ENCODE measurements at regions not wholly inside any gene's neighbourhood (a gene's known extent, or its start where the extent isn't known, plus 50 kb on each side); places are given as distances from the start of the nearest gene placed in this dataset.

GRCh38 chr12:59383079-59383822 lies 212.6 kb upstream of the SLC16A7 start:
- 72 to 77% methylated on average over 1 of the region's 1 CpG for WGBS, 2 donors
- Histone ChIP-seq H3K36me3 (no peaks in the 10 kb centered on the region), H3K9me3 (no peaks in the 10 kb centered on the region), H3K4me3 (no peak overlapping the region), H3K27me3 (no peaks in the 10 kb centered on the region), H3K27ac (no peak overlapping the region), H3K4me1 (no peaks in the 10 kb centered on the region)
- ATAC-seq (no peak), DNase-seq (no peak), FAIRE-seq (no peak)
- TF ChIP-seq CTCF (IDR thresholded peaks at IDR 0.05), result no peak
- intact Hi-C loops (cut with DNase I), result no loop called here

- Histone ChIP-seq H3K9me3 (no peaks in the 10 kb centered on the region), H3K36me3 (no peaks in the 10 kb centered on the region), H3K27me3 (no peaks in the 10 kb centered on the region), H3K27ac (no peak overlapping the region), H3K4me3 (no peak overlapping the region), H3K4me1 (no peaks in the 10 kb centered on the region)
- DNase-seq (no peak), ATAC-seq (no peak), FAIRE-seq (no peak)
- TF ChIP-seq CTCF (IDR thresholded peaks at IDR 0.05), result no peak
- WGBS, 2 donors, result 66 to 71% methylated on average over 3 of the region's 3 CpGs
- intact Hi-C loops (cut with DNase I), result no loop called here
Observed at GRCh38 chr12:59382282-59383078, 213.3 kb upstream of the SLC16A7 start.

- DNase-seq (no peak), ATAC-seq (no peak), FAIRE-seq (no peak)
- Histone ChIP-seq H3K27me3 (no peaks in the 10 kb centered on the region), H3K36me3 (no peaks in the 10 kb centered on the region), H3K27ac (no peak overlapping the region), H3K4me1 (no peaks in the 10 kb centered on the region), H3K9me3 (no peaks in the 10 kb centered on the region), H3K4me3 (no peak overlapping the region)
- intact Hi-C loops (cut with DNase I), result no loop called here
- no peak for TF ChIP-seq CTCF (IDR thresholded peaks at IDR 0.05)
Observed at GRCh38 chr12:59381106-59381505, 214.7 kb upstream of the SLC16A7 start.

- ATAC-seq (no peak), DNase-seq (no peak), FAIRE-seq (no peak)
- H3K4me3 ChIP-seq, result no peak overlapping the region
- intact Hi-C loops (cut with DNase I), result no loop called here
- WGBS, 2 donors, result 90 to 96% methylated on average over 4 of the region's 4 CpGs
- H3K27me3 ChIP-seq, result no peaks in the 10 kb centered on the region
- H3K27ac ChIP-seq, result no peak overlapping the region
- H3K36me3 ChIP-seq, result no peaks in the 10 kb centered on the region
- H3K4me1 ChIP-seq, result no peaks in the 10 kb centered on the region
- no peaks in the 10 kb centered on the region for H3K9me3 ChIP-seq
- TF ChIP-seq CTCF (IDR thresholded peaks at IDR 0.05), result no peak
Observed at GRCh38 chr12:59375633-59376032, 220.2 kb upstream of the SLC16A7 start.

- no peak overlapping the region for H3K4me3 ChIP-seq
- ATAC-seq (no peak), DNase-seq (no peak), FAIRE-seq (no peak)
- intact Hi-C loops (cut with DNase I), result no loop called here
- H3K36me3 ChIP-seq, result no peaks in the 10 kb centered on the region
- WGBS, 2 donors, result 62 to 76% methylated on average over 1 of the region's 1 CpG
- no peaks in the 10 kb centered on the region for H3K4me1 ChIP-seq
- H3K9me3 ChIP-seq, result no peaks in the 10 kb centered on the region
- no peak overlapping the region for H3K27ac ChIP-seq
- TF ChIP-seq CTCF (IDR thresholded peaks at IDR 0.05), result no peak
- H3K27me3 ChIP-seq, result no peaks in the 10 kb centered on the region
Observed at GRCh38 chr12:59374783-59375182, 221.0 kb upstream of the SLC16A7 start.

Measured in pancreas (tissue), 10 donors.